ENCODE measurements at regions not wholly inside any gene's neighbourhood (a gene's known extent, or its start where the extent isn't known, plus 50 kb on each side); places are given as distances from the start of the nearest gene placed in this dataset.
A peak's percentile ranks its signal among the peaks of the same experiment; 100 is the strongest.
"Not testable (repeated sequence)": the region's sequence is repeated elsewhere in the genome, so short reads cannot be mapped to it uniquely, and the experiment has no call there.

GRCh38 chr2:133644846-133645245, 76.6 kb upstream of the NCKAP5 start:
- Histone ChIP-seq H3K9ac (ENCODE audit: low read depth, low read length) (no peak overlapping the region), H3K27me3 (ENCODE audit: insufficient read depth, low read length) (no peaks in the 10 kb centered on the region), H3K4me1 (ENCODE audit: insufficient read depth, low read length) (peaks cover 18% of the 10 kb centered on the region; the same call in 1 of the 2 replicates), H3K9me3 (ENCODE audit: insufficient read depth, low read depth, low read length) (no peaks in the 10 kb centered on the region), H3K27ac (ENCODE audit: low read depth, low read length) (no peak overlapping the region), H3K4me3 (ENCODE audit: low read length) (no peak overlapping the region), H3K36me3 (ENCODE audit: insufficient read depth, low read length) (no peaks in the 10 kb centered on the region)

- H3K27ac ChIP-seq (ENCODE audit: low read depth, low read length); H3K36me3 ChIP-seq (ENCODE audit: insufficient read depth, low read length); H3K27me3 ChIP-seq (ENCODE audit: insufficient read depth, low read length); H3K9ac ChIP-seq (ENCODE audit: low read depth, low read length); H3K9me3 ChIP-seq (ENCODE audit: insufficient read depth, low read depth, low read length); H3K4me3 ChIP-seq (ENCODE audit: low read length): not testable (repeated sequence)
- peaks cover 13% of the 10 kb centered on the region; the same call in 1 of the 2 replicates for H3K4me1 ChIP-seq (ENCODE audit: insufficient read depth, low read length)
- 91% methylated on average over 1 of the region's 1 CpG for WGBS
These were observed 79.1 kb upstream of the NCKAP5 start for GRCh38 chr2:133647386-133647785.

GRCh38 chr2:133651861-133652260, 83.6 kb upstream of the NCKAP5 start:
- H3K36me3 ChIP-seq (ENCODE audit: insufficient read depth, low read length): no peaks in the 10 kb centered on the region
- no peak overlapping the region for H3K9ac ChIP-seq (ENCODE audit: low read depth, low read length)
- no peaks in the 10 kb centered on the region for H3K27me3 ChIP-seq (ENCODE audit: insufficient read depth, low read length)
- no peak overlapping the region for H3K4me3 ChIP-seq (ENCODE audit: low read length)
- no peaks in the 10 kb centered on the region for H3K9me3 ChIP-seq (ENCODE audit: insufficient read depth, low read depth, low read length)
- no peaks in the 10 kb centered on the region for H3K4me1 ChIP-seq (ENCODE audit: insufficient read depth, low read length)
- WGBS: 92% methylated on average over 1 of the region's 2 CpGs
- H3K27ac ChIP-seq (ENCODE audit: low read depth, low read length): no peak overlapping the region

- Histone ChIP-seq H3K36me3 (ENCODE audit: insufficient read depth, low read length) (no peaks in the 10 kb centered on the region), H3K9me3 (ENCODE audit: insufficient read depth, low read depth, low read length) (no peaks in the 10 kb centered on the region)
- WGBS: 88% methylated on average over 4 of the region's 4 CpGs
These were observed 84.1 kb upstream of the NCKAP5 start for GRCh38 chr2:133652398-133652797.

GRCh38 chr2:133653056-133653455, 84.8 kb upstream of the NCKAP5 start:
- Histone ChIP-seq H3K4me1 (ENCODE audit: insufficient read depth, low read length) (peaks cover 5% of the 10 kb centered on the region; the same call in 1 of the 2 replicates), H3K27me3 (ENCODE audit: insufficient read depth, low read length) (no peaks in the 10 kb centered on the region), H3K36me3 (ENCODE audit: insufficient read depth, low read length) (no peaks in the 10 kb centered on the region), H3K4me3 (ENCODE audit: low read length) (no peak overlapping the region), H3K9me3 (ENCODE audit: insufficient read depth, low read depth, low read length) (no peaks in the 10 kb centered on the region), H3K27ac (ENCODE audit: low read depth, low read length) (no peak overlapping the region), H3K9ac (ENCODE audit: low read depth, low read length) (no peak overlapping the region)

More at GRCh38 chr2:133652398-133652797, 84.1 kb upstream of the NCKAP5 start:
- H3K27me3 ChIP-seq (ENCODE audit: insufficient read depth, low read length): no peaks in the 10 kb centered on the region
- H3K4me3 ChIP-seq (ENCODE audit: low read length): no peak overlapping the region
- no peak overlapping the region for H3K9ac ChIP-seq (ENCODE audit: low read depth, low read length)
- H3K27ac ChIP-seq (ENCODE audit: low read depth, low read length): no peak overlapping the region
- peaks cover 2% of the 10 kb centered on the region; the same call in 1 of the 2 replicates for H3K4me1 ChIP-seq (ENCODE audit: insufficient read depth, low read length)

- no peaks in the 10 kb centered on the region for H3K9me3 ChIP-seq (ENCODE audit: insufficient read depth, low read depth, low read length)
- no peak overlapping the region for H3K4me3 ChIP-seq (ENCODE audit: low read length)
- peaks cover 9% of the 10 kb centered on the region; the same call in 1 of the 2 replicates for H3K4me1 ChIP-seq (ENCODE audit: insufficient read depth, low read length)
- H3K9ac ChIP-seq (ENCODE audit: low read depth, low read length): no peak overlapping the region
- H3K36me3 ChIP-seq (ENCODE audit: insufficient read depth, low read length): no peaks in the 10 kb centered on the region
- no peak overlapping the region for H3K27ac ChIP-seq (ENCODE audit: low read depth, low read length)
- H3K27me3 ChIP-seq (ENCODE audit: insufficient read depth, low read length): no peaks in the 10 kb centered on the region
These were observed 86.7 kb upstream of the NCKAP5 start for GRCh38 chr2:133654949-133655348.

GRCh38 chr2:133655610-133656009, 87.3 kb upstream of the NCKAP5 start:
- H3K36me3 ChIP-seq (ENCODE audit: insufficient read depth, low read length): no peaks in the 10 kb centered on the region
- peaks cover 9% of the 10 kb centered on the region; the same call in 1 of the 2 replicates for H3K4me1 ChIP-seq (ENCODE audit: insufficient read depth, low read length)
- H3K27ac ChIP-seq (ENCODE audit: low read depth, low read length): no peak overlapping the region
- H3K27me3 ChIP-seq (ENCODE audit: insufficient read depth, low read length): no peaks in the 10 kb centered on the region
- WGBS: 98% methylated on average over 1 of the region's 1 CpG
- no peaks in the 10 kb centered on the region for H3K9me3 ChIP-seq (ENCODE audit: insufficient read depth, low read depth, low read length)
- H3K4me3 ChIP-seq (ENCODE audit: low read length): no peak overlapping the region
- no peak overlapping the region for H3K9ac ChIP-seq (ENCODE audit: low read depth, low read length)

- WGBS: 85% methylated on average over 6 of the region's 6 CpGs
- H3K4me1 ChIP-seq (ENCODE audit: insufficient read depth, low read length): peaks cover 9% of the 10 kb centered on the region; the same call in 1 of the 2 replicates
- H3K36me3 ChIP-seq (ENCODE audit: insufficient read depth, low read length): no peaks in the 10 kb centered on the region
- no peaks in the 10 kb centered on the region for H3K27me3 ChIP-seq (ENCODE audit: insufficient read depth, low read length)
- H3K9me3 ChIP-seq (ENCODE audit: insufficient read depth, low read depth, low read length): no peaks in the 10 kb centered on the region
- H3K4me3 ChIP-seq (ENCODE audit: low read length): no peak overlapping the region
- no peak overlapping the region; the same call in 1 of the 2 replicates for H3K27ac ChIP-seq (ENCODE audit: low read depth, low read length)
- no peak overlapping the region for H3K9ac ChIP-seq (ENCODE audit: low read depth, low read length)
These were observed 89.3 kb upstream of the NCKAP5 start for GRCh38 chr2:133657591-133657990.

- no peaks in the 10 kb centered on the region for H3K36me3 ChIP-seq (ENCODE audit: insufficient read depth, low read length)
- H3K27ac ChIP-seq (ENCODE audit: low read depth, low read length): peak overlapping the region; percentile 19; the same call in 1 of the 2 replicates
- H3K4me3 ChIP-seq (ENCODE audit: low read length): no peak overlapping the region
- H3K27me3 ChIP-seq (ENCODE audit: insufficient read depth, low read length): no peaks in the 10 kb centered on the region
- 78% methylated on average over 11 of the region's 11 CpGs for WGBS
- H3K4me1 ChIP-seq (ENCODE audit: insufficient read depth, low read length): peaks cover 9% of the 10 kb centered on the region; the same call in 1 of the 2 replicates
- H3K9me3 ChIP-seq (ENCODE audit: insufficient read depth, low read depth, low read length): no peaks in the 10 kb centered on the region
- no peak overlapping the region for H3K9ac ChIP-seq (ENCODE audit: low read depth, low read length)
These were observed 90.0 kb upstream of the NCKAP5 start for GRCh38 chr2:133658020-133658903.

- H3K4me1 ChIP-seq (ENCODE audit: insufficient read depth, low read length): peaks cover 9% of the 10 kb centered on the region; the same call in 1 of the 2 replicates
- H3K9me3 ChIP-seq (ENCODE audit: insufficient read depth, low read depth, low read length): no peaks in the 10 kb centered on the region
- no peak overlapping the region for H3K9ac ChIP-seq (ENCODE audit: low read depth, low read length)
- H3K27ac ChIP-seq (ENCODE audit: low read depth, low read length): no peak overlapping the region
- no peaks in the 10 kb centered on the region for H3K27me3 ChIP-seq (ENCODE audit: insufficient read depth, low read length)
- no peaks in the 10 kb centered on the region for H3K36me3 ChIP-seq (ENCODE audit: insufficient read depth, low read length)
- WGBS: 97% methylated on average over 6 of the region's 6 CpGs
- no peak overlapping the region for H3K4me3 ChIP-seq (ENCODE audit: low read length)
These were observed 92.2 kb upstream of the NCKAP5 start for GRCh38 chr2:133660510-133660909.

GRCh38 chr2:133661392-133661791, 93.1 kb upstream of the NCKAP5 start:
- Histone ChIP-seq H3K9ac (ENCODE audit: low read depth, low read length) (no peak overlapping the region), H3K4me1 (ENCODE audit: insufficient read depth, low read length) (peaks cover 9% of the 10 kb centered on the region; the same call in 1 of the 2 replicates), H3K27ac (ENCODE audit: low read depth, low read length) (no peak overlapping the region), H3K36me3 (ENCODE audit: insufficient read depth, low read length) (no peaks in the 10 kb centered on the region), H3K4me3 (ENCODE audit: low read length) (no peak overlapping the region), H3K27me3 (ENCODE audit: insufficient read depth, low read length) (no peaks in the 10 kb centered on the region), H3K9me3 (ENCODE audit: insufficient read depth, low read depth, low read length) (no peaks in the 10 kb centered on the region)
- 95% methylated on average over 4 of the region's 4 CpGs for WGBS
